Fibroblast of gingiva (primary cell): ENCODE measurements at regions not wholly inside any gene's neighbourhood (a gene's known extent, or its start where the extent isn't known, plus 50 kb on each side); places are given as distances from the start of the nearest gene placed in this dataset.

Source experiments
- DNase-seq: peaks from one replicate; pipeline ENCODE4 v3.0.0-alpha.2; 2011; ENCODE audit warnings: low read depth

DNA sequence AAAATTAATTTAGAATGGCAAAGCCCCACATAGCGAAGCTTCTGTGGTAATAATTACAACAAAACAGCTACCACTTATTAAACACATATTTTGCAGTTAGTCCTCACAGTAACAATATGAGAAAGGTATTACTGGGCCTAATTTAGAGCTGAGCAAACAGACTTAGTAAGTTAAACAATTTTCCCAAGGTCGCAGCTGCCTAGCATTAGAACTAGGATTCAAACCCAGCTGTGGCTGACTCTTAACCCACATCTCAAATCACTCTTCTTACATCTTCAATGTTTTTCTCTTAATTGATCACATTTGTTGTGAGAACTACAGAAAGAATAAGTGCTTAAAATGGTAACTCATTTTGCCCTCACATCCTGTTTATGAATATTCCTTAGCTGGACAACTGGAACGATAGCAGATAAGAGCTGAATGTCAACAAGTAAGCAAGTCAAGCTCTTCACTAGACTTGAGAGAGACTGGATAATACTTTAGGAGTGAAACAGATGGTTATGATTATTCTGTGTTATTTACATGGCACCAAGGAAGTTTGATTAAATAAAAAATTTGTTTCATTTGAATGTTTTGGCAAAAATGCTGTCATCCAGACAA is 59.4 kb upstream of the TMEM17 start:
- DNase-seq, result no peak

- no peak for DNase-seq
These were observed 58.6 kb upstream of the TMEM17 start for GRCh38 chr2:62564380-62565137.

DNA sequence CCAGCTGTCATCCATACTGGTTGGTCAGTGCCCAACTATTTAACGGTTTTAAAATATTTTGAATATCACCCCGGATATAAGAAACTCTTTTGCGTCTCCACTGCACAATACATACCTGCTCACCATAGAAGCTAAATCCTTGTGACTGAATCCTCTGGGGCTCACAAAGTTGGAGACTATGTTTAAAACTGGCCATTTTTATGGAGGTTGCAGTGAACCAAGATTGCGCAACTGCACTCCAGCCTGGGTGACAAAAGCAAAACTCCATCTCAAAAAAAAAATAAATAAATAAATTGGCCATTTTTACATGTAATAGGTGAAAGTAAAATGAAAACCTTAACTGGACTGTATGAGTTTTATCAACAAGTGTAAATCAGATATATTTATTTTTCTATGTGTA is 55.6 kb upstream of the TMEM17 start:
- DNase-seq, result no peak

DNA sequence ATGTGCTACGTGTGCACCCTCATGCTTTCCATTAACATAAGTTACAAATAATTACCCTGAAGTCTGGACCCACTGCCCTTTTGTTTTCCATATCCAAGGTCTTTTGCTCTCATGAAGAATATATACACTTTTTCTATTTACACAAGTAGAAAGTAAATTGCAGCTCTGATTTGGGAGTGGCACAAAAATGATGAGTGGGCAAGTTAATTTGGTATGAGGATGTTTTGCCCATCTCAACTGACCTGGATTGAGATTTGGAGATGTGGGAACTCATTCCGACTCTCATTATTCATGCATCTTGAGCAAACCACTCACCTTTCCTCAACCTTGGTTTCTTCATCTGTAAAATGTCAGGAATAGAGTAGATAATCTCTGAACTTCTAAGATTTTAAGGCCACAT is 53.6 kb upstream of the TMEM17 start:
- DNase-seq, result no peak

- no peak for DNase-seq
These were observed 52.7 kb upstream of the TMEM17 start for GRCh38 chr2:62558743-62559142.

DNA sequence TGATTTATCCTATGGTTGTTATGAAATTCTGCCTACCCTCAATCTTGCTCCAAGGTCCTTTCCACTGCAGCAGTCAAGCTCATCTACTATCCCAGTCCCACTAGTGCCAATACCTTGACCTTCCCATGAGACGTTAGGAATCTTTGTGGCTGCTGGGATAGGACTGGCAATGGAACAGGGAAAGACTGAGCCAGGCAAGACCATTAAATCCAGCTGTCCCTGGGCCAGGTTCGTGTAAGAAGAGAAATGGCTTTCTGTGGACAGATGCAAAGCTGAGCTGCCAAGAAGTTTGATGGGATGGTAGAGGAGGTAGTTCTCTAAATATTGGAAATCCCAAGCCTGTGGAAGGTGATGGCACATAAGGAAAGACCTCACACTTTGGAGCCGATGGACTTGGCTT is 50.1 kb upstream of the TMEM17 start:
- DNase-seq, result no peak
